Keratinocyte (primary cell): ENCODE measurements at regions not wholly inside any gene's neighbourhood (a gene's known extent, or its start where the extent isn't known, plus 50 kb on each side); places are given as distances from the start of the nearest gene placed in this dataset.

Experiments
- DNase-seq: peaks from one replicate; pipeline ENCODE4 v3.0.0-alpha.2; 2011; ENCODE audit warnings: low read depth, missing footprints, low spot score
- FAIRE-seq: peaks from 2 replicates; lab custom pipeline; 2011; peaks lifted over from hg19 to GRCh38; lab: Jason Lieb, UNC
- H2AFZ ChIP-seq: 2 replicates; pipeline ENCODE4 v1.6.0; 2012; ENCODE audit warnings: low read length, control low read depth, inconsistent platforms; ENCODE audit not compliant: control insufficient read depth
- H3K27ac ChIP-seq: 2 replicates; pipeline ENCODE4 v1.5.1; 2011; ENCODE audit warnings: low read length; ENCODE audit not compliant: control insufficient read depth, insufficient read depth
- H3K27me3 ChIP-seq: 3 replicates; pipeline ENCODE4 v1.6.0; 2011; ENCODE audit warnings: low read length; ENCODE audit not compliant: control insufficient read depth, insufficient read depth; ENCODE audit errors: extremely low read depth
- H3K36me3 ChIP-seq, 2 experiments: 2 replicates in 1 of 2; 3 replicates in 1 of 2; pipeline ENCODE4 v1.5.1; 2011; ENCODE audit warnings: low read length in 2 of 2, mild to moderate bottlenecking in 1 of 2; ENCODE audit not compliant: control insufficient read depth in 2 of 2, insufficient read depth in 2 of 2; ENCODE audit errors: extremely low read depth in 1 of 2
- H3K4me1 ChIP-seq: 3 replicates; pipeline ENCODE4 v1.5.1; 2011; ENCODE audit warnings: low read length; ENCODE audit not compliant: control insufficient read depth, insufficient read depth; ENCODE audit errors: extremely low read depth
- H3K4me2 ChIP-seq: 3 replicates; pipeline ENCODE4 v1.6.0; 2011; ENCODE audit warnings: low read depth, low read length; ENCODE audit not compliant: control insufficient read depth, insufficient read depth; ENCODE audit errors: extremely low read depth
- H3K4me3 ChIP-seq, 3 experiments: fragments of 200-600 bp in 1 of 3; sonication (generic) in 1 of 3; 2 replicates in 2 of 3; 3 replicates in 1 of 3; pipeline ENCODE4 v1.5.1; 2011 to 2016; ENCODE audit warnings: low read length in 3 of 3, mild to moderate bottlenecking in 3 of 3, control low read depth in 2 of 3, inconsistent platforms in 1 of 3, low read depth in 1 of 3, mixed read lengths in 1 of 3, mixed run types in 1 of 3, moderate library complexity in 1 of 3; ENCODE audit not compliant: control insufficient read depth in 2 of 3, insufficient read depth in 2 of 3; ENCODE audit errors: extremely low read depth in 1 of 3
- H3K79me2 ChIP-seq: 2 replicates; pipeline ENCODE4 v1.6.0; 2012; ENCODE audit warnings: low read length; ENCODE audit not compliant: control insufficient read depth, insufficient read depth
- H3K9ac ChIP-seq: 3 replicates; pipeline ENCODE4 v1.6.0; 2011; ENCODE audit warnings: low read length; ENCODE audit not compliant: control insufficient read depth, insufficient read depth; ENCODE audit errors: extremely low read depth
- H3K9me1 ChIP-seq: 3 replicates; pipeline ENCODE4 v1.6.0; 2011; ENCODE audit warnings: low read length; ENCODE audit not compliant: control insufficient read depth, insufficient read depth; ENCODE audit errors: extremely low read depth
- H3K9me3 ChIP-seq: 2 replicates; pipeline ENCODE4 v1.5.1; 2012; ENCODE audit warnings: low read depth, low read length; ENCODE audit not compliant: control insufficient read depth
- H4K20me1 ChIP-seq: 3 replicates; pipeline ENCODE4 v1.6.0; 2011; ENCODE audit warnings: low read length; ENCODE audit not compliant: control insufficient read depth, insufficient read depth; ENCODE audit errors: extremely low read depth
- CTCF ChIP-seq, 3 experiments: IDR thresholded peaks in 1 of 3; conservative IDR thresholded peaks in 1 of 3; optimal IDR thresholded peaks in 1 of 3; 2 replicates in 2 of 3; 3 replicates in 1 of 3; pipeline versions ENCODE3 to v1.5.1; 2011; ENCODE audit warnings: low read length in 3 of 3, mild to moderate bottlenecking in 3 of 3, moderate library complexity in 2 of 3, control low read depth in 1 of 3, inconsistent platforms in 1 of 3; ENCODE audit not compliant: insufficient read depth in 2 of 3; ENCODE audit errors: extremely low read depth in 1 of 3
- EZH2 ChIP-seq: IDR thresholded peaks from one replicate; pipeline ENCODE4 v1.6.1; 2012; ENCODE audit warnings: inconsistent platforms, mild to moderate bottlenecking, low read length, moderate library complexity
- dilution Hi-C: fragments of 300-500 bp; cut with MboI; formaldehyde crosslinking; loops from one replicate; pipeline ENCODE4 v1.7.0; 2020; ENCODE audit warnings: low sequenced_read_pairs; ENCODE audit not compliant: extremely low pct_ligation_motif_present

- no peaks in the 10 kb centered on the region for H4K20me1 ChIP-seq
- DNase-seq: no peak
- H3K4me2 ChIP-seq: no peak overlapping the region
- no peak overlapping the region for H3K4me3 ChIP-seq
- no peaks in the 10 kb centered on the region for H3K9me1 ChIP-seq
- TF ChIP-seq CTCF (optimal IDR thresholded peaks at IDR 0.05 in 1 of 3, IDR thresholded peaks at IDR 0.05 in 1 of 3, conservative IDR thresholded peaks at IDR 0.05 in 1 of 3; ENCODE audit: extremely low read depth in 1 of 3, insufficient read depth in 2 of 3, low read length in 3 of 3) (no peak), EZH2 (no peak)
- H3K9ac ChIP-seq: no peak overlapping the region
- H3K4me1 ChIP-seq: no peaks in the 10 kb centered on the region
- H3K36me3 ChIP-seq: no peaks in the 10 kb centered on the region
- FAIRE-seq: no peak
- dilution Hi-C loops: no loop called here
- no peaks in the 10 kb centered on the region for H3K9me3 ChIP-seq
- H2AFZ ChIP-seq: no peak overlapping the region
- H3K79me2 ChIP-seq: no peaks in the 10 kb centered on the region
- no peak overlapping the region for H3K27ac ChIP-seq
- H3K27me3 ChIP-seq: no peaks in the 10 kb centered on the region
Observed at GRCh38 chr5:51278539-51278938, 104.7 kb upstream of the ISL1 start.

- Histone ChIP-seq H3K4me1 (no peaks in the 10 kb centered on the region), H3K4me2 (no peak overlapping the region), H3K27ac (no peak overlapping the region), H3K36me3 (no peaks in the 10 kb centered on the region), H3K4me3 (no peak overlapping the region), H3K79me2 (no peaks in the 10 kb centered on the region), H3K9ac (no peak overlapping the region), H3K9me1 (no peaks in the 10 kb centered on the region), H3K27me3 (no peaks in the 10 kb centered on the region), H3K9me3 (no peaks in the 10 kb centered on the region), H2AFZ (no peak overlapping the region), H4K20me1 (no peaks in the 10 kb centered on the region)
- FAIRE-seq: no peak
- TF ChIP-seq EZH2 (no peak), CTCF (optimal IDR thresholded peaks at IDR 0.05 in 1 of 3, IDR thresholded peaks at IDR 0.05 in 1 of 3, conservative IDR thresholded peaks at IDR 0.05 in 1 of 3; ENCODE audit: extremely low read depth in 1 of 3, insufficient read depth in 2 of 3, low read length in 3 of 3) (no peak)
- DNase-seq: no peak
- dilution Hi-C loops: no loop called here
Observed at GRCh38 chr5:51279983-51280706, 103.1 kb upstream of the ISL1 start.
